ENCODE measurements at regions not wholly inside any gene's neighbourhood (a gene's known extent, or its start where the extent isn't known, plus 50 kb on each side); places are given as distances from the start of the nearest gene placed in this dataset.

DNA sequence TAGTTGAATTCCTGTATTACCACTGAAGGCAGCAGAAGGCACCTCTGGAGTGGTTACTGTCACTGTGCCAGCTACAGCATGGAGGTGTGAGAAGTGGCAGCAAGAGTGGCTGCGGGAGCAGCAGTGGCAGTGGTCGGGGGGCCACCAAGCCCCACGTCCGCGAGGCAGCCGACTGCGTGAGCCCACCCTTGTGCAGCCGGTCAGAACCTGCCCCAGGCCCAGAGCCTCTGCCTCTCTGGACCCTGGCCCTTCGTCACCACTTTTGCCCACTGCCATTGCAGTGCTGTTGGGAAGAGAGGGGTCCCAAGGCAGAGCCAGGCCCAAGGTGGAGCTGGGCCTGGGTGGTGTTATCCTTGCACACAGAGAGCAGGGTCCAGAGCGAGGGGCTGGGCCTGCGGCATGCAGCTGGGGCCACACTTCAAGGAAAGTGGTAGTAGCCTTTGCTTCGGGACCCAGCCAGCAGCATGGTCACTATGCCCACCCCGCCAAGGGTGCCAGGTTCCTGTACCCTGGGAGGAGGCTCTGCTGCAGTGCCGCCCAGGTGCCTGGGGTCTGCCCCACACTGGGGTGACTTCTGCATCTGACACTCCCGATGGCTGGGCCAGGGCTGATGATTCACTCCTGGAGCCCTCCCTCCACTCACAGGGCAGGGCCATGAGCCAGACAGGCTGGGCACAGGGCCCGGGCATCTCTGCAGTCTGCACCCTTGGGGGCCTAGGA, 450.1 kb upstream of the LRATD1 start:
- no peak overlapping the region for H3K9ac ChIP-seq (replicated peaks; ENCODE audit: extremely low read depth, insufficient read depth, low read length)
- intact Hi-C loops (cut with micrococcal nuclease) (no loop called here), dilution Hi-C loops (cut with MboI; ENCODE audit: extremely low pct_ligation_motif_present, low sequenced_read_pairs) (no loop called here)
- ChIA-PET POLR2A (no interaction called here), CTCF (no interaction called here)
- TF ChIP-seq POLR2AphosphoS5 (IDR thresholded peaks at IDR 0.05; ENCODE audit: insufficient read depth, low read depth, low read length) (no peak), GATA2 (IDR thresholded peaks at IDR 0.05; ENCODE audit: insufficient read depth, insufficient read length, low read depth, low read length) (no peak), JUN (IDR thresholded peaks at IDR 0.05; ENCODE audit: borderline replicate concordance, insufficient read depth, insufficient read length, low read depth) (no peak), MYC (IDR thresholded peaks at IDR 0.05; ENCODE audit: low read depth, low read length) (no peak), EZH2 (IDR thresholded peaks at IDR 0.05; ENCODE audit: borderline replicate concordance, low read depth, low read length, severe bottlenecking) (no peak)
- DNase-seq (ENCODE audit: low read depth, low spot score), result no peak
- no peaks in the 10 kb centered on the region for H3K4me1 ChIP-seq (ENCODE audit: control insufficient read depth, extremely low read depth, insufficient read depth, low read length)
- no peak overlapping the region for H3K4me2 ChIP-seq (ENCODE audit: insufficient read depth, low read length)
- no peak overlapping the region for H3K27ac ChIP-seq (ENCODE audit: insufficient read depth, low read depth, low read length)
- no peaks in the 10 kb centered on the region for H3K36me3 ChIP-seq (ENCODE audit: control insufficient read depth in 2 of 2, extremely low read depth in 1 of 2, insufficient read depth in 2 of 2, low read length in 2 of 2)
- H3K79me2 ChIP-seq (ENCODE audit: control insufficient read depth, insufficient read depth, low read length), result no peaks in the 10 kb centered on the region
- H3K9me3 ChIP-seq (replicated peaks; ENCODE audit: control insufficient read depth, insufficient read depth, low read length), result no peaks in the 10 kb centered on the region
- H4K20me1 ChIP-seq (replicated peaks; ENCODE audit: control insufficient read depth, extremely low read depth, insufficient read depth, low read length), result no peaks in the 10 kb centered on the region
- no peak for FAIRE-seq
- BruUV-seq (replicated peaks), result no TSS peak
- no peak overlapping the region for H3K4me3 ChIP-seq (replicated peaks in 1 of 3; ENCODE audit: insufficient read depth in 1 of 3, low read depth in 1 of 3, low read length in 3 of 3)
- H3K9me1 ChIP-seq (replicated peaks; ENCODE audit: control insufficient read depth, extremely low read depth, insufficient read depth, low read length), result no peaks in the 10 kb centered on the region
- H3K27me3 ChIP-seq (ENCODE audit: control insufficient read depth in 2 of 2, insufficient read depth in 2 of 2, low read length in 2 of 2), result no peaks in the 10 kb centered on the region
- no peak overlapping the region for H2AFZ ChIP-seq (ENCODE audit: low read depth, low read length)

GRCh38 chr2:14185906-14186305, 446.6 kb upstream of the LRATD1 start:
- POLR2A ChIA-PET, result no interaction called here
- no TSS peak for BruUV-seq (replicated peaks)

More at GRCh38 chr2:14185906-14186305, 446.6 kb upstream of the LRATD1 start:
- H3K9me1 ChIP-seq (replicated peaks; ENCODE audit: control insufficient read depth, extremely low read depth, insufficient read depth, low read length), result no peaks in the 10 kb centered on the region
- FAIRE-seq (no peak), DNase-seq (ENCODE audit: low read depth, low spot score) (no peak)
- CTCF ChIA-PET, result no interaction called here
- no peaks in the 10 kb centered on the region for H3K9me3 ChIP-seq (replicated peaks; ENCODE audit: control insufficient read depth, insufficient read depth, low read length)
- dilution Hi-C loops (cut with MboI; ENCODE audit: extremely low pct_ligation_motif_present, low sequenced_read_pairs), result no loop called here
- H3K4me1 ChIP-seq (ENCODE audit: control insufficient read depth, extremely low read depth, insufficient read depth, low read length), result no peaks in the 10 kb centered on the region
- H3K9ac ChIP-seq (replicated peaks; ENCODE audit: extremely low read depth, insufficient read depth, low read length), result no peak overlapping the region
- H3K79me2 ChIP-seq (ENCODE audit: control insufficient read depth, insufficient read depth, low read length), result no peaks in the 10 kb centered on the region
- intact Hi-C loops (cut with micrococcal nuclease), result no loop called here
- no peak overlapping the region for H3K4me2 ChIP-seq (ENCODE audit: insufficient read depth, low read length)
- H4K20me1 ChIP-seq (replicated peaks; ENCODE audit: control insufficient read depth, extremely low read depth, insufficient read depth, low read length), result no peaks in the 10 kb centered on the region
- no peaks in the 10 kb centered on the region for H3K27me3 ChIP-seq (ENCODE audit: control insufficient read depth in 2 of 2, insufficient read depth in 2 of 2, low read length in 2 of 2)
- no peak overlapping the region for H3K4me3 ChIP-seq (replicated peaks in 1 of 3; ENCODE audit: insufficient read depth in 1 of 3, low read depth in 1 of 3, low read length in 3 of 3)
- no peaks in the 10 kb centered on the region for H3K36me3 ChIP-seq (ENCODE audit: control insufficient read depth in 2 of 2, extremely low read depth in 1 of 2, insufficient read depth in 2 of 2, low read length in 2 of 2)
- H3K27ac ChIP-seq (ENCODE audit: insufficient read depth, low read depth, low read length), result no peak overlapping the region
- TF ChIP-seq, protein P1, sequence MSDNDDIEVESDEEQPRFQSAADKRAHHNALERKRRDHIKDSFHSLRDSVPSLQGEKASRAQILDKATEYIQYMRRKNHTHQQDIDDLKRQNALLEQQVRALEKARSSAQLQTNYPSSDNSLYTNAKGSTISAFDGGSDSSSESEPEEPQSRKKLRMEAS (IDR thresholded peaks at IDR 0.05; ENCODE audit: insufficient read depth, insufficient read length), result no peak
- TF ChIP-seq POLR2AphosphoS5 (IDR thresholded peaks at IDR 0.05; ENCODE audit: insufficient read depth, low read depth, low read length), result no peak
- TF ChIP-seq, protein P2, sequence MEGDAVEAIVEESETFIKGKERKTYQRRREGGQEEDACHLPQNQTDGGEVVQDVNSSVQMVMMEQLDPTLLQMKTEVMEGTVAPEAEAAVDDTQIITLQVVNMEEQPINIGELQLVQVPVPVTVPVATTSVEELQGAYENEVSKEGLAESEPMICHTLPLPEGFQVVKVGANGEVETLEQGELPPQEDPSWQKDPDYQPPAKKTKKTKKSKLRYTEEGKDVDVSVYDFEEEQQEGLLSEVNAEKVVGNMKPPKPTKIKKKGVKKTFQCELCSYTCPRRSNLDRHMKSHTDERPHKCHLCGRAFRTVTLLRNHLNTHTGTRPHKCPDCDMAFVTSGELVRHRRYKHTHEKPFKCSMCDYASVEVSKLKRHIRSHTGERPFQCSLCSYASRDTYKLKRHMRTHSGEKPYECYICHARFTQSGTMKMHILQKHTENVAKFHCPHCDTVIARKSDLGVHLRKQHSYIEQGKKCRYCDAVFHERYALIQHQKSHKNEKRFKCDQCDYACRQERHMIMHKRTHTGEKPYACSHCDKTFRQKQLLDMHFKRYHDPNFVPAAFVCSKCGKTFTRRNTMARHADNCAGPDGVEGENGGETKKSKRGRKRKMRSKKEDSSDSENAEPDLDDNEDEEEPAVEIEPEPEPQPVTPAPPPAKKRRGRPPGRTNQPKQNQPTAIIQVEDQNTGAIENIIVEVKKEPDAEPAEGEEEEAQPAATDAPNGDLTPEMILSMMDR (IDR thresholded peaks at IDR 0.05; ENCODE audit: extremely low read depth in 1 of 2, insufficient read depth in 1 of 2, low read depth in 1 of 2, low read length in 2 of 2), result no peak
- TF ChIP-seq GATA2 (IDR thresholded peaks at IDR 0.05; ENCODE audit: insufficient read depth, insufficient read length, low read depth, low read length), result no peak
- no peak for TF ChIP-seq POLR2A (IDR thresholded peaks at IDR 0.05; ENCODE audit: low read depth, low read length)
- no peak for TF ChIP-seq JUN (IDR thresholded peaks at IDR 0.05; ENCODE audit: borderline replicate concordance, insufficient read depth, insufficient read length, low read depth)
- TF ChIP-seq EZH2 (IDR thresholded peaks at IDR 0.05; ENCODE audit: borderline replicate concordance, low read depth, low read length, severe bottlenecking), result no peak
- TF ChIP-seq FOS (IDR thresholded peaks at IDR 0.05; ENCODE audit: borderline replicate concordance, insufficient read depth, low read length), result no peak
- TF ChIP-seq MYC (IDR thresholded peaks at IDR 0.05; ENCODE audit: low read depth, low read length), result no peak
- H2AFZ ChIP-seq (ENCODE audit: low read depth, low read length), result no peak overlapping the region

Measured in endothelial cell of umbilical vein (primary cell).